ENCODE measurements at regions not wholly inside any gene's neighbourhood (a gene's known extent, or its start where the extent isn't known, plus 50 kb on each side); places are given as distances from the start of the nearest gene placed in this dataset.

GRCh38 chr4:1543561-1543960 is 137.3 kb upstream of the NKX1-1 start:
- FAIRE-seq (no peak), DNase-seq (ENCODE audit: low spot score) (no peak)

GRCh38 chr4:1542516-1543320 is 136.5 kb upstream of the NKX1-1 start:
- DNase-seq (ENCODE audit: low spot score) (no peak), FAIRE-seq (no peak)

GRCh38 chr4:1542226-1542490 is 135.9 kb upstream of the NKX1-1 start:
- FAIRE-seq: no peak
- DNase-seq (ENCODE audit: low spot score): no peak

DNA sequence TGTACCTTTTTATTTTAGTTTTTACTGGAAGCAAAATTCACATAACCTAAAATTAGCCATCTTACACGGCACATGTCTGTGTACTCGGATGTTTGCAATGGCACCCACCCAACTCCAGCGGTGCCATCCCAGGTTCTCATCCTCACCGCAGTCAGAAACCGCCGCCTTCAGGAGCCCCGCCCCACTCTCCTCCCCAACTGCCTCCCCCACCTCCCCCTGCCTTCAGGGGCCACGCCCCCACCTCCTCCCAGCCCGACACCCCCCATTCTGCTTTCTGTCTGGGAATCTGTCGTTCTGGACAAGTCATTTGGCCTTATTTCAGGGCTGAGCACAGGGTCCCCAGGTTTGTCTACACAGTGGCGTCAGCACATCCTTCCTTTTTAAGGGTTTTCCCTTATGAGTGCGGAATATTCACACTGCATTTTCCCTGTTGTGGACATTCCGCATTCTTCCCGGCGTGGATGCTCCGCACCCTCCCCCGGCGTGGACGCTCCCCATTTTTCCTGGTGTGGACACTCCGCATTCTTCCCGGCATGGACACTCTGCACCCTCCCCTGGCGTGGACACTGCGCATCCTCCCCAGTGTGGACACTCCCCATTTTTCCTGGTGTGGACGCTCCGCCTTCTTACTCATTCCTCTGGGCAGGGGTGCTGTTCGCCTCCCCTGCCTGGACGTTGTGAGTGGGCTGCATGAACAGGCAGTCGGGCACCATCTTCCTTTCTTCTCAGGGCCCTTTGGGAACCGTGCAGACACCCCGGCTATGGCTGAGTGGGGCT is 135.4 kb upstream of the NKX1-1 start:
- DNase-seq (ENCODE audit: low spot score) (no peak), FAIRE-seq (no peak)

DNA sequence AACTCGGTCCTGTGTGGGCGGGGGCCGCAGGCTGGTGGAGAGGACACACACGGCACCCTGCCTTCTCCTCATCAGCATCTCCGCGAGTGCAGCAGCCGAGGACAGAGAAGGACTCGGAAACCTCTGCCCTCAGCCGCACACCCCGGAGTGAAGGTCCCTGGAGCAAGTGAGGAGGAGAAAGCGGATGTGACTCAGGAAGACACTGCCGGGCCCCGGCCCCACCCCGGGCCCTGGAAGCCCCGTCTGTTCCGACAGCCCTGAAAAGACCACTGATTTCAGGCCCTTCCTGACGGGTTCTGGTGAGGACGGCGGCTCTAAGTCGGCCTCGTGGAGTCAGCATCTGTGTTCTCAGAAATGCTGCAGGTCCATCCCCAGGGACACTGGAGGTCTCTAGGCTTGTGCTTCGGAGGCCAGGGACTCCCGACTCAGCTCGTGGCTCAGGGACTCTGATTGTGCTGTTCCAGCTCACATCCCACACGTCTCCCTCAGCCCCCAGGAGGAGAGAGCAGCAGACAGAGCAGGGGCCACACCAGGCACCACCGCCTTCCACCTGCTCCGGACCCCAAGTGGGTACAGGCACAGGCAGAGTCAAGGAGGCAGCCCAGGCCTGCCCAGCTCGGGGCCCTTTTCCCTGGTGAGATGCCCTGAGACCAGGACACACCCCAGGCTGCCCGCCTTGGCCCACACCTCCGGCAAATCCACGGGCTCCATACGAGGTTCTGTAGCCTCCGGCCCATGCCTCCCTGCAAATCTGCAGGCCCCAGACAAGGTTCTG is 134.5 kb upstream of the NKX1-1 start:
- DNase-seq (ENCODE audit: low spot score) (no peak), FAIRE-seq (no peak)

GRCh38 chr4:1539859-1540600 is 133.8 kb upstream of the NKX1-1 start:
- DNase-seq (ENCODE audit: low spot score): no peak
- no peak for FAIRE-seq

- no peak for DNase-seq (ENCODE audit: low spot score)
- no peak for FAIRE-seq
Observed at GRCh38 chr4:1538941-1539772, 132.9 kb upstream of the NKX1-1 start.

GRCh38 chr4:1538096-1538410 is 131.8 kb upstream of the NKX1-1 start:
- FAIRE-seq: no peak
- no peak for DNase-seq (ENCODE audit: low spot score)

GRCh38 chr4:1537410-1538095 is 131.3 kb upstream of the NKX1-1 start:
- no peak for FAIRE-seq
- no peak for DNase-seq (ENCODE audit: low spot score)

- FAIRE-seq (no peak), DNase-seq (ENCODE audit: low spot score) (no peak)
Observed at GRCh38 chr4:1536579-1537409, 130.6 kb upstream of the NKX1-1 start.

- no peak for FAIRE-seq
- DNase-seq (ENCODE audit: low spot score): no peak
Observed at GRCh38 chr4:1535926-1536578, 129.8 kb upstream of the NKX1-1 start.

GRCh38 chr4:1534876-1535526 is 128.8 kb upstream of the NKX1-1 start:
- no peak for FAIRE-seq
- DNase-seq (ENCODE audit: low spot score): no peak

- DNase-seq (ENCODE audit: low spot score): no peak
Observed at GRCh38 chr4:1534095-1534872, 128.0 kb upstream of the NKX1-1 start.

GRCh38 chr4:1533501-1534064 is 127.3 kb upstream of the NKX1-1 start:
- DNase-seq (ENCODE audit: low spot score) (no peak), FAIRE-seq (no peak)

More at GRCh38 chr4:1534095-1534872, 128.0 kb upstream of the NKX1-1 start:
- no peak for FAIRE-seq

DNA sequence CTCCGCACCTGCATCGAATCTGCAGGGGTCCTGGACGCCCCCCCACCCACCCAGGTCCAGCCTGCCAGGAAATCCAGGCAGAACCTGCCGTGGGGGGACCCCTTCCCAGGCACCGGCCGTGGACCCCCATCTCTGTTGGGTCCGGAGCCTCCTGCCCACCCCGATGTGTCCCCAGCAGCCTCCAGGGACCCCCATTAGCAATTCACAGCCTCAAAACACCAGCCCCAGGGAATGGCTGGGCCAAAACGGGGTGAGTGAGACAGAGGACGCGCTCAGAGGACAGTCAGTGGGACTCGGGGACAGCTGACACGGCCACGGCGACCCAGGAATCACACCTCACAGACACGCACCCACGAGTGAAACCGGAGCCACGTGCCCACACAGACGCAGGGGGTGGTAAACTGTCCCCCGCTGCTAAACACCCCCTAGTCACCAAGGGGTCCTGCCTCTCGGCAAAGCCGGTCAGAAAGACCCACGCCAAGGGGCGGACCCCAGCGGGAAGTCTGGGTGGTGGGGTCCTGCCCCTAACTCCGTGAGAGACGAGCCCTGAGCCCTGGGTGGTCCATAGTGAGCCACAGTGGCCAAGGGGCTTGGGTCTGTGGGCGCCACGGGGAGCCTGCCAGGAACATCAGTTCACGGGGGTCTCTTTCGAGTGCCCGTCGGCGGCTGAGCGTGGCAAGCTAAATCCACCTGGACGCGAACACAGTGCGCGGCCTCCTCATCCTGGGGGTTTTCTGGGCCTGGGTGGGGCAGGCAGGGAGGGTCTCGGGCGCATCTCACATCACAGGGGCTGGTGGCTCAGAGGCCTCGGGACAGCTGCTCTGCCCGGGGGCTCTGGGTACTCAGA is 126.5 kb upstream of the NKX1-1 start:
- DNase-seq (ENCODE audit: low spot score) (no peak), FAIRE-seq (no peak)
